ENCODE measurements at regions not wholly inside any gene's neighbourhood (a gene's known extent, or its start where the extent isn't known, plus 50 kb on each side); places are given as distances from the start of the nearest gene placed in this dataset.

- TF ChIP-seq, protein P1, sequence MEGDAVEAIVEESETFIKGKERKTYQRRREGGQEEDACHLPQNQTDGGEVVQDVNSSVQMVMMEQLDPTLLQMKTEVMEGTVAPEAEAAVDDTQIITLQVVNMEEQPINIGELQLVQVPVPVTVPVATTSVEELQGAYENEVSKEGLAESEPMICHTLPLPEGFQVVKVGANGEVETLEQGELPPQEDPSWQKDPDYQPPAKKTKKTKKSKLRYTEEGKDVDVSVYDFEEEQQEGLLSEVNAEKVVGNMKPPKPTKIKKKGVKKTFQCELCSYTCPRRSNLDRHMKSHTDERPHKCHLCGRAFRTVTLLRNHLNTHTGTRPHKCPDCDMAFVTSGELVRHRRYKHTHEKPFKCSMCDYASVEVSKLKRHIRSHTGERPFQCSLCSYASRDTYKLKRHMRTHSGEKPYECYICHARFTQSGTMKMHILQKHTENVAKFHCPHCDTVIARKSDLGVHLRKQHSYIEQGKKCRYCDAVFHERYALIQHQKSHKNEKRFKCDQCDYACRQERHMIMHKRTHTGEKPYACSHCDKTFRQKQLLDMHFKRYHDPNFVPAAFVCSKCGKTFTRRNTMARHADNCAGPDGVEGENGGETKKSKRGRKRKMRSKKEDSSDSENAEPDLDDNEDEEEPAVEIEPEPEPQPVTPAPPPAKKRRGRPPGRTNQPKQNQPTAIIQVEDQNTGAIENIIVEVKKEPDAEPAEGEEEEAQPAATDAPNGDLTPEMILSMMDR (IDR thresholded peaks at IDR 0.05) = no peak
Observed at GRCh38 chr4:85018983-85019382, 52.5 kb upstream of the WDFY3 start.

GRCh38 chr4:85019411-85019810 is 52.9 kb upstream of the WDFY3 start:
- TF ChIP-seq, protein P1 (IDR thresholded peaks at IDR 0.05) = no peak

GRCh38 chr4:85024671-85025070 is 58.2 kb upstream of the WDFY3 start:
- TF ChIP-seq, protein P1 (IDR thresholded peaks at IDR 0.05) = no peak

GRCh38 chr4:85028910-85029309 is 62.4 kb upstream of the WDFY3 start:
- TF ChIP-seq, protein P1 (IDR thresholded peaks at IDR 0.05) = no peak

DNA sequence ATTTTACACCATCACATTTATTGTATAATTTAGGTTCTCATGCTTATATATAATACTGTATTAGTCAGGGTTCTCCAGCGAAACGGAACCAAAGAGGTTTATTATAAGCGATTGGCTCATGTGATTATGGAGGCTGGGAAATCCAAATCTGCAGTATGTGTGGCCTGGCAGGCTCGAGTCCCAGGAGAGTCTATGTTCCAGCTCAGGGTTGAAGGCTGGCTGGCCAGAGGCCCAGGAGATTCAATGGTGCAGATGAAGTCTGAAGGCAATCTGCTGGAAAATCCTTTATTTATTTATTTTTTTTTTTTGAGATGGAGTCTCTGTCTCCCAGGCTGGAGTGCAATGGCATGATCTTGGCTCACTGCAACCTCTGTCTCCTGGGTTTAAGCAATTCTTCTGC is 63.0 kb upstream of the WDFY3 start:
- TF ChIP-seq, protein P1 (IDR thresholded peaks at IDR 0.05) = no peak

GRCh38 chr4:85030156-85030555 is 63.7 kb upstream of the WDFY3 start:
- TF ChIP-seq, protein P1 (IDR thresholded peaks at IDR 0.05) = no peak

GRCh38 chr4:85039526-85039925 is 73.0 kb upstream of the WDFY3 start:
- TF ChIP-seq, protein P1 (IDR thresholded peaks at IDR 0.05) = no peak

DNA sequence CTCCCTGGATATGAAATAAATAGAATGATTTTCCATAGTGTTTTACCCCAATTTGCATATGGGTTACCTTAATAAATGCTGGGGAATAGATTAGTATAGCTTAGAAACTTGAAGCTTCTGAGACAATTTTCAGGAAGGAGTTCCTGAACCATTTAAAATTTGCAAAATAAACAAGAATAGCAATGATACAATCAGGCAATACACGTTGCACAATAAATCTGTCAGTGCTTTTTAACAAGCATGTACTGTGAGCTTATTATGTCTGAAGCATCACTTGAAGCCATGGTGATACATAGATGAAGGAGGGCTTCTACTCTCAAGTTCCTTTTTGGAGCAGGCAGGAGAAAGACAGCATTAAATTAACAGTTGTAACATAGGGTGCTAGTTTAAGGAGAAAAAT is 84.2 kb upstream of the WDFY3 start:
- TF ChIP-seq, protein P1 (IDR thresholded peaks at IDR 0.05) = no peak
